ENCODE measurements at regions not wholly inside any gene's neighbourhood (a gene's known extent, or its start where the extent isn't known, plus 50 kb on each side); places are given as distances from the start of the nearest gene placed in this dataset.
A peak's percentile ranks its signal among the peaks of the same experiment; 100 is the strongest.

DNA sequence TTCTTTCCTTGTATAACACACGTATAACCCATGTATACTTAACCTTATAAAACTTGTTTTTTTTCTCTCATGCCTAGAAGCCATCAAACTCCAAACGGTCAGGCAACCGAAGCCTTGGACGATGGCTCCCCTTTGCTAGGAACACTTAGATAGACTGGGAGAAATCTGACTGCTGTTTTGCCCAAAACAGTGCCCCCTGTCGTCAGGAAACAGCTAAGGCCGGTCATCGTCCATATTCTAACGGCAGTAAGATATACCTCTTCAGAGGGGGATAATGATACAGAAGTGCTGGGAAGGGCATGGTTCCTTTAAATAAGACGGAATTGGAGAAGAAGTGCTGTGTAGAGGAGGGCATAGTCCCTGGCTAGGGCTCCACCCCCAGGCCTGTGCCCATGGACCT is 130.5 kb downstream of the SLC41A2 start:
- TF ChIP-seq, protein P1, sequence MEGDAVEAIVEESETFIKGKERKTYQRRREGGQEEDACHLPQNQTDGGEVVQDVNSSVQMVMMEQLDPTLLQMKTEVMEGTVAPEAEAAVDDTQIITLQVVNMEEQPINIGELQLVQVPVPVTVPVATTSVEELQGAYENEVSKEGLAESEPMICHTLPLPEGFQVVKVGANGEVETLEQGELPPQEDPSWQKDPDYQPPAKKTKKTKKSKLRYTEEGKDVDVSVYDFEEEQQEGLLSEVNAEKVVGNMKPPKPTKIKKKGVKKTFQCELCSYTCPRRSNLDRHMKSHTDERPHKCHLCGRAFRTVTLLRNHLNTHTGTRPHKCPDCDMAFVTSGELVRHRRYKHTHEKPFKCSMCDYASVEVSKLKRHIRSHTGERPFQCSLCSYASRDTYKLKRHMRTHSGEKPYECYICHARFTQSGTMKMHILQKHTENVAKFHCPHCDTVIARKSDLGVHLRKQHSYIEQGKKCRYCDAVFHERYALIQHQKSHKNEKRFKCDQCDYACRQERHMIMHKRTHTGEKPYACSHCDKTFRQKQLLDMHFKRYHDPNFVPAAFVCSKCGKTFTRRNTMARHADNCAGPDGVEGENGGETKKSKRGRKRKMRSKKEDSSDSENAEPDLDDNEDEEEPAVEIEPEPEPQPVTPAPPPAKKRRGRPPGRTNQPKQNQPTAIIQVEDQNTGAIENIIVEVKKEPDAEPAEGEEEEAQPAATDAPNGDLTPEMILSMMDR (IDR thresholded peaks at IDR 0.05) = peak in 3 of 6 experiments; percentile 8 to 29 (median 12)
- TF ChIP-seq POLR2A (IDR thresholded peaks at IDR 0.05) (no peak), EP300 (IDR thresholded peaks at IDR 0.05) (no peak), POLR2AphosphoS5 (IDR thresholded peaks at IDR 0.05) (no peak)

All from upper lobe of left lung (tissue), 4 donors.